Suprapubic skin (tissue), 4 donors: ENCODE measurements at regions not wholly inside any gene's neighbourhood (a gene's known extent, or its start where the extent isn't known, plus 50 kb on each side); places are given as distances from the start of the nearest gene placed in this dataset.

Experiments used
- DNase-seq, 2 donors: peaks; one replicate each; pipeline ENCODE4 v3.0.0-alpha.2; 2019; ENCODE audit warnings: low spot score in 2 of 2
- H3K27ac ChIP-seq: fragments of 200-600 bp; sonication (generic); one replicate; pipeline ENCODE4 v1.5.1; 2019
- H3K27me3 ChIP-seq: fragments of 200-600 bp; sonication (generic); one replicate; pipeline ENCODE4 v1.5.1; 2019
- H3K36me3 ChIP-seq: fragments of 200-600 bp; sonication (generic); one replicate; pipeline ENCODE4 v1.5.1; 2019
- H3K4me1 ChIP-seq: fragments of 200-600 bp; sonication (generic); one replicate; pipeline ENCODE4 v1.5.1; 2019
- H3K4me3 ChIP-seq: fragments of 200-600 bp; sonication (generic); one replicate; pipeline ENCODE4 v1.5.1; 2019; ENCODE audit warnings: mild to moderate bottlenecking
- H3K9me3 ChIP-seq: fragments of 200-600 bp; sonication (generic); one replicate; pipeline ENCODE4 v1.5.1; 2019
- EP300 ChIP-seq: sonication (generic); formaldehyde crosslinking; IDR thresholded peaks from one replicate; pipeline ENCODE4 v1.6.1; 2017; ENCODE audit warnings: antibody characterized with exemption
- POLR2A ChIP-seq, 2 donors: fragments of 450-650 bp; IDR thresholded peaks; one replicate each; pipeline ENCODE4 v1.6.1; 2017; ENCODE audit warnings: antibody characterized with exemption in 2 of 2, mild to moderate bottlenecking in 2 of 2, moderate library complexity in 2 of 2
- POLR2AphosphoS5 ChIP-seq, 3 donors: sonication (generic); formaldehyde crosslinking; IDR thresholded peaks; one replicate each; pipeline ENCODE4 v1.6.1; 2017; ENCODE audit warnings: antibody characterized with exemption in 3 of 3
- WGBS: methylation state at CpG from one replicate; pipeline ENCODE4 v1.1.5; 2018; 5-methylcytosine and 5-hydroxymethylcytosine counted together
- TF ChIP-seq, protein P1 (sequence below), 2 donors: fragments of 200-600 bp in 1 of 2; fragments of 450-650 bp in 1 of 2; sonication (generic) in 1 of 2; IDR thresholded peaks; one replicate each; pipeline ENCODE4 v1.5.1; 2016 to 2019; ENCODE audit warnings: antibody characterized with exemption in 2 of 2, mild to moderate bottlenecking in 1 of 2, moderate library complexity in 1 of 2

DNA sequence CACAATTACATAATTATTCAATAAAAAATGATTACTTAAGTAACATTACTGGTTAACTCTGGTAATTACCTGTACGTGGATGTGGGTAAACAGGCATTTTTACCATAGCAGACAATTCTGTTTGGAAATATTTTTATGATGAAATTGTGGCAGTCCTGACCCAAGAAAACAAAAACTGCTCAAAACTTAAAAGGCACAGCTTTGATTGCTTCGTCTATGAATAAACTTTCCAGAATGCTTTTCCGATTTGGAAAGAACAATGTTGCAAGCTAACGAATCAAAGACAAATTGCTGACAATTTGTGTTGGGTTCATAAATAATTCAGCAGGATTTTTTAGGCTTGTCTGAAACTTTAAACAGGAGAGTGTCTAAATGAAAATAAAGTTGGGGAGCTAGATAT lies 150.6 kb upstream of the GYPA start:
- 51% methylated on average over 4 of the region's 4 CpGs for WGBS
- H3K27ac ChIP-seq, result no peak overlapping the region
- H3K27me3 ChIP-seq, result no peaks in the 10 kb centered on the region
- no peak for DNase-seq
- H3K4me3 ChIP-seq, result no peak overlapping the region
- no peak for TF ChIP-seq POLR2A (IDR thresholded peaks at IDR 0.05)
- TF ChIP-seq POLR2AphosphoS5 (IDR thresholded peaks at IDR 0.05), result no peak
- no peak for TF ChIP-seq EP300
- TF ChIP-seq, protein P1, sequence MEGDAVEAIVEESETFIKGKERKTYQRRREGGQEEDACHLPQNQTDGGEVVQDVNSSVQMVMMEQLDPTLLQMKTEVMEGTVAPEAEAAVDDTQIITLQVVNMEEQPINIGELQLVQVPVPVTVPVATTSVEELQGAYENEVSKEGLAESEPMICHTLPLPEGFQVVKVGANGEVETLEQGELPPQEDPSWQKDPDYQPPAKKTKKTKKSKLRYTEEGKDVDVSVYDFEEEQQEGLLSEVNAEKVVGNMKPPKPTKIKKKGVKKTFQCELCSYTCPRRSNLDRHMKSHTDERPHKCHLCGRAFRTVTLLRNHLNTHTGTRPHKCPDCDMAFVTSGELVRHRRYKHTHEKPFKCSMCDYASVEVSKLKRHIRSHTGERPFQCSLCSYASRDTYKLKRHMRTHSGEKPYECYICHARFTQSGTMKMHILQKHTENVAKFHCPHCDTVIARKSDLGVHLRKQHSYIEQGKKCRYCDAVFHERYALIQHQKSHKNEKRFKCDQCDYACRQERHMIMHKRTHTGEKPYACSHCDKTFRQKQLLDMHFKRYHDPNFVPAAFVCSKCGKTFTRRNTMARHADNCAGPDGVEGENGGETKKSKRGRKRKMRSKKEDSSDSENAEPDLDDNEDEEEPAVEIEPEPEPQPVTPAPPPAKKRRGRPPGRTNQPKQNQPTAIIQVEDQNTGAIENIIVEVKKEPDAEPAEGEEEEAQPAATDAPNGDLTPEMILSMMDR (IDR thresholded peaks at IDR 0.05), result no peak
- no peaks in the 10 kb centered on the region for H3K4me1 ChIP-seq
- H3K9me3 ChIP-seq, result no peaks in the 10 kb centered on the region
- H3K36me3 ChIP-seq, result no peaks in the 10 kb centered on the region

DNA sequence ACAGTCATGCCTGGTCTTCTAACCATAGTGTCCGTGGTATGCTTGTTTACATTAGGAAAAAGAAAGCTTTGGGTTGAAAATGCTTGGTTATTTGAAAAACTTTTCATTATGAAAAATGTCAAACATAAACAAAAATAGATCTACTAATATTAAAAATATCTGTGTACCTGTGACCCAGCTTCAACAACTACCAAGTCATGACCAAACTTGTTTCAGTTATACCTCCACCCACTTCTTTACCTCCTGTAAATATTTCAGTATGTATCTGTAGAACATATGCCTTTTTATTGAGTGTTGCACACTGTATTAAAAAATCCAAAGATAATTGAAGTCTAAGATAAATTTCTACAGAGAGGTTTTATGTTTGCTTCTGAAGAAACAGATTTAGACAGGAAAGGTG lies 153.7 kb upstream of the GYPA start:
- DNase-seq, result no peak
- Histone ChIP-seq H3K27ac (no peak overlapping the region), H3K36me3 (no peaks in the 10 kb centered on the region), H3K9me3 (no peaks in the 10 kb centered on the region), H3K4me1 (no peaks in the 10 kb centered on the region), H3K4me3 (no peak overlapping the region), H3K27me3 (no peaks in the 10 kb centered on the region)
- TF ChIP-seq POLR2A (IDR thresholded peaks at IDR 0.05), result no peak
- WGBS, result 64% methylated on average over 1 of the region's 1 CpG

DNA sequence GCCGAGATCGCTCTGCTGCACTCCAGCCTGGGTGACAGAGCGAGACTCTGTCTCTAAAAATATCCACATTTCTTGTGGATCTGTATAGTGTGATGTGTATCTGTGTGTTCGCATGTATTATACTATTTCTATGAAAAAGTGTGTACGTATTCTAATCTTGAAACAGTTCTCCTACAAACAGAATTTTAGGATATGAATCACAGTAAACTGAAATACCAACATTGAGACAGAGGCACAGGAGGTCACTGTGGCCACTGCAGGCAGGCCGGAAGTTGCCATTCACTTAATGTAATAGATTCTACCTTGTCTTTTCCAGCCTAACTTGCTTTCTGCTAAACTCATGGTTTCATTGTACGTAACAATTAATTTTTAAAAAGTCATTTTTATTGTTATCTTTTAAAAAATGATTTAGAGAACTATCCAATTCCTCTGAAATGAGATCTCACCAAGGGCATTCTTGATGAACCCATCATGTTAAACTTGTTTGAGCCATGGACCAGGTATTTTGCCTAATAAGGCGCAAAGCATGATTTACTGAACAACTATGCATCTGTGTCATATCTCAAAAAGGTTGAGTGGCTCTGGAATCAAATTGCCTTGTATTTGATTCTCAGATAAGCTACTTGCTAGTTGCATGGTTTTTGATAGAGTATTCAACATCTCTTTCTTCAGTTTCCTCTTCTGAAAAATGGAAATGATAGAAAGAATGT lies 154.9 kb upstream of the GYPA start:
- no peaks in the 10 kb centered on the region for H3K27me3 ChIP-seq
- no peak overlapping the region for H3K27ac ChIP-seq
- 85% methylated on average over 8 of the region's 8 CpGs for WGBS
- H3K4me3 ChIP-seq, result no peak overlapping the region
- no peak for DNase-seq
- no peaks in the 10 kb centered on the region for H3K4me1 ChIP-seq
- TF ChIP-seq, protein P1 (IDR thresholded peaks at IDR 0.05), result no peak
- TF ChIP-seq EP300 (no peak), POLR2A (IDR thresholded peaks at IDR 0.05) (no peak), POLR2AphosphoS5 (IDR thresholded peaks at IDR 0.05) (no peak)
- no peaks in the 10 kb centered on the region for H3K9me3 ChIP-seq
- no peaks in the 10 kb centered on the region for H3K36me3 ChIP-seq

DNA sequence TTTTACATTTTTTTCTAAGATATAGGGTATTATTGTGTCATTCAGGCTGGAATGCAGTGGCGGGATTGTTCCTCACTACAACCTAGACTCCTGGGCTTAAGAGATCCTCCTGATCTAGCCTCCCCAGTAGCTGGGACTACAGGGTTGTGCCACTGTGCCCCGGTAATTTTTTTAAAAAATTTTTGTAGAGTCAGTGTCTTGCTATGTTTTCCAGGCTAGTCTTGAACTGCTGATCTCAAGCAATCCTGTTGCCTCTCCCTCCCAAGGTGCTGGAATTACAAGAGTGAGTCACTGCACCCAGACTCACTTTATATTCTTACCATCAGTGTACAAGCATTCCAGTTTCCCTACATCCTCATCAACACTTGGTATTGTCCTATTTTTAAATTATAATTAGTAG lies 156.4 kb upstream of the GYPA start:
- TF ChIP-seq POLR2AphosphoS5 (IDR thresholded peaks at IDR 0.05), result no peak
- TF ChIP-seq, protein P1 (IDR thresholded peaks at IDR 0.05), result no peak
- TF ChIP-seq POLR2A (IDR thresholded peaks at IDR 0.05), result no peak
- no peak for TF ChIP-seq EP300
- Histone ChIP-seq H3K27me3 (no peaks in the 10 kb centered on the region), H3K27ac (no peak overlapping the region), H3K36me3 (no peaks in the 10 kb centered on the region), H3K4me3 (no peak overlapping the region), H3K9me3 (no peaks in the 10 kb centered on the region), H3K4me1 (no peaks in the 10 kb centered on the region)
- DNase-seq, result no peak
- 92% methylated on average over 2 of the region's 2 CpGs for WGBS

DNA sequence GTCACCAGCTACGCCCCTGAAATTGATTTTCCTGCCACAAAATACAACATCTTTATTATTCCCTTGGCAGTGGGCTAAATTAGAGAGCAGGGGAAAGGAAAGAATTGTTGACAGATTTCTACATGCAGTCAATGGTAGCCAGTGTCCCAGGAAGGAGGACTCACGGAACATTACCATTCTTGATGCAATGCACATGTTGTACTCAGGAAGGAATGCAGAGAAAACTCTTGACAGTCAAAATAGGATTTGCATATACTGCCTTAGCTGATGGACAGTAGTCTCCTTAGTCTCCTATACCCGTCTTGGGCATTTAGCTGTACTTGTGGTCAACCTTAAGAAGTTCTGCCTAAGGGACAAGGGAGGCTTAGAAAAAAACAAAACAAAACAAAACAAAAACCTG lies 158.0 kb upstream of the GYPA start:
- DNase-seq, result no peak
- Histone ChIP-seq H3K9me3 (no peaks in the 10 kb centered on the region), H3K27me3 (no peaks in the 10 kb centered on the region), H3K36me3 (no peaks in the 10 kb centered on the region), H3K27ac (no peak overlapping the region), H3K4me1 (no peaks in the 10 kb centered on the region), H3K4me3 (no peak overlapping the region)
- WGBS, result 72% methylated on average over 3 of the region's 3 CpGs
- TF ChIP-seq EP300 (no peak), POLR2AphosphoS5 (IDR thresholded peaks at IDR 0.05) (no peak), POLR2A (IDR thresholded peaks at IDR 0.05) (no peak)
- TF ChIP-seq, protein P1 (IDR thresholded peaks at IDR 0.05), result no peak

DNA sequence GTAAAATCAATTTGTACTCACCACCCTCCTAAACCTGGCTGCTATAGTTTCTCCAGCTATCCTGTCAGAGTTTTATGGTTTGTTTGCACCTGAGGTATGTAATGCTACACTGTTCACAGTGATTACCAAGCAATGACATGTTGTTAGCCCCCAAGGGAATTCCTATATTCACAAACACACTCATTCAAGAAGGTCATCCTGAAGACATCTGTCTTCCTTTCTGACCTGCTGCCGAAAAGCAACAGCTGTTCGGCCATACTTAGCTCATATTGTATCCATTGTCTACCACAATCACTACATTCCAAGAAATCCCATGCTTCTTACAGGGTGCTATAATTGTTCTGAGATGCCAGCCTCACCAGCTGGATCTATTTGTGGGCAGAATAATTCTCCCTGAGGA lies 160.1 kb upstream of the GYPA start:
- no peaks in the 10 kb centered on the region for H3K27me3 ChIP-seq
- WGBS, result 75% methylated on average over 2 of the region's 2 CpGs
- no peaks in the 10 kb centered on the region for H3K9me3 ChIP-seq
- TF ChIP-seq POLR2AphosphoS5 (IDR thresholded peaks at IDR 0.05), result no peak
- no peak for TF ChIP-seq POLR2A (IDR thresholded peaks at IDR 0.05)
- TF ChIP-seq, protein P1 (IDR thresholded peaks at IDR 0.05), result no peak
- no peak for TF ChIP-seq EP300
- H3K4me3 ChIP-seq, result no peak overlapping the region
- no peaks in the 10 kb centered on the region for H3K36me3 ChIP-seq
- H3K27ac ChIP-seq, result no peak overlapping the region
- DNase-seq, result no peak
- no peaks in the 10 kb centered on the region for H3K4me1 ChIP-seq
